ENCODE measurements at regions not wholly inside any gene's neighbourhood (a gene's known extent, or its start where the extent isn't known, plus 50 kb on each side); places are given as distances from the start of the nearest gene placed in this dataset.

DNA sequence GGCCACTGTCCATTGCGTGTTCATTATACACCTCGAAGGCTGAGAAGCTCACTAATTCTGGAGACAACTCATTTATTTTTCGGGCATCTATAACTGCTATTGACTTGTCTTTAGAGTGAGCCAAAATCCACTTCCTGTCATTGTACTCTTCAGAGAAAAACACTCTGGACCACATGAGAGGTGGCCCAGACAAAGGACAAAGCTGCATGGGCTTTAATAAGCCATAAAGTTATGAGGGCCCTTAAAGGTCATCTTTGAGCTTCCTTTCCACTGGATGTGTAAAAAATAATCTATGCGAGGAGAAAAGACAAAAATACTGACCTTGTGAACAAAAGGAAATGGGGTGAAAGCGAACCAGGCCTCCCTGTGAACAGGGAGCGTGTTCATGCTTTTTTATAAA is 63.5 kb upstream of the ZC3H12C start:
- TF ChIP-seq, protein P1, sequence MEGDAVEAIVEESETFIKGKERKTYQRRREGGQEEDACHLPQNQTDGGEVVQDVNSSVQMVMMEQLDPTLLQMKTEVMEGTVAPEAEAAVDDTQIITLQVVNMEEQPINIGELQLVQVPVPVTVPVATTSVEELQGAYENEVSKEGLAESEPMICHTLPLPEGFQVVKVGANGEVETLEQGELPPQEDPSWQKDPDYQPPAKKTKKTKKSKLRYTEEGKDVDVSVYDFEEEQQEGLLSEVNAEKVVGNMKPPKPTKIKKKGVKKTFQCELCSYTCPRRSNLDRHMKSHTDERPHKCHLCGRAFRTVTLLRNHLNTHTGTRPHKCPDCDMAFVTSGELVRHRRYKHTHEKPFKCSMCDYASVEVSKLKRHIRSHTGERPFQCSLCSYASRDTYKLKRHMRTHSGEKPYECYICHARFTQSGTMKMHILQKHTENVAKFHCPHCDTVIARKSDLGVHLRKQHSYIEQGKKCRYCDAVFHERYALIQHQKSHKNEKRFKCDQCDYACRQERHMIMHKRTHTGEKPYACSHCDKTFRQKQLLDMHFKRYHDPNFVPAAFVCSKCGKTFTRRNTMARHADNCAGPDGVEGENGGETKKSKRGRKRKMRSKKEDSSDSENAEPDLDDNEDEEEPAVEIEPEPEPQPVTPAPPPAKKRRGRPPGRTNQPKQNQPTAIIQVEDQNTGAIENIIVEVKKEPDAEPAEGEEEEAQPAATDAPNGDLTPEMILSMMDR (IDR thresholded peaks at IDR 0.05; ENCODE audit: insufficient read depth, low read depth, low read length, missing control alignments): no peak
- no peak overlapping the region for H3K4me3 ChIP-seq (ENCODE audit: low read depth, low read length)
- DNase-seq (ENCODE audit: low read depth): no peak

GRCh38 chr11:110031171-110031570 is 62.0 kb upstream of the ZC3H12C start:
- no peak overlapping the region for H3K4me3 ChIP-seq (ENCODE audit: low read depth, low read length)
- DNase-seq (ENCODE audit: low read depth): no peak
- TF ChIP-seq, protein P1 (IDR thresholded peaks at IDR 0.05; ENCODE audit: insufficient read depth, low read depth, low read length, missing control alignments): no peak

GRCh38 chr11:110032259-110032658 is 60.9 kb upstream of the ZC3H12C start:
- no peak for DNase-seq (ENCODE audit: low read depth)
- TF ChIP-seq, protein P1 (IDR thresholded peaks at IDR 0.05; ENCODE audit: insufficient read depth, low read depth, low read length, missing control alignments): no peak
- H3K4me3 ChIP-seq (ENCODE audit: low read depth, low read length): no peak overlapping the region

GRCh38 chr11:110032957-110033570 is 60.1 kb upstream of the ZC3H12C start:
- TF ChIP-seq, protein P1 (IDR thresholded peaks at IDR 0.05; ENCODE audit: insufficient read depth, low read depth, low read length, missing control alignments): no peak

GRCh38 chr11:110034806-110035205 is 58.4 kb upstream of the ZC3H12C start:
- no peak for DNase-seq (ENCODE audit: low read depth)

More at GRCh38 chr11:110032957-110033570, 60.1 kb upstream of the ZC3H12C start:
- no peak overlapping the region for H3K4me3 ChIP-seq (ENCODE audit: low read depth, low read length)
- no peak for DNase-seq (ENCODE audit: low read depth)

DNA sequence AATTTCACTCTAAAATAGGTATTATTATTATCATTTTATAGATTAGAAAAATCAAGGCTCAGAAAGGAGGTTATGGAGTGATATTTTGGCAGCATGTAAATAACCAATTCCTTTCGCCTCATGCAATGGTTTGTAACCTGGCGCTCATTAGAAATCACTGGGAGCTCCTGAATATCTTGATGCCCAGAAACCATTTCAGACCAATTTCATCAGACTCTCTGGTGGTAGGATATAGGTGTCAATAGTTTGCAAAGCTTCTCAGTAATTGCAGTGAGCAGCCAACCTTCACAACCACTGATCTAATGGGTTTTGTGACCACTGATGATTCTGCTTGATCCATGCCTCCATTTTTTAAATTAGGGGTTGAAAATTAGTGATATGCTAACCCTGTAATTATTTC is 57.8 kb upstream of the ZC3H12C start:
- no peak for DNase-seq (ENCODE audit: low read depth)
- TF ChIP-seq, protein P1 (IDR thresholded peaks at IDR 0.05; ENCODE audit: insufficient read depth, low read depth, low read length, missing control alignments): no peak
- H3K4me3 ChIP-seq (ENCODE audit: low read depth, low read length): no peak overlapping the region

More at GRCh38 chr11:110034806-110035205, 58.4 kb upstream of the ZC3H12C start:
- H3K4me3 ChIP-seq (ENCODE audit: low read depth, low read length): no peak overlapping the region
- TF ChIP-seq, protein P1 (IDR thresholded peaks at IDR 0.05; ENCODE audit: insufficient read depth, low read depth, low read length, missing control alignments): no peak

GRCh38 chr11:110038201-110038600 is 55.0 kb upstream of the ZC3H12C start:
- TF ChIP-seq, protein P1 (IDR thresholded peaks at IDR 0.05; ENCODE audit: insufficient read depth, low read depth, low read length, missing control alignments): no peak

More at GRCh38 chr11:110038201-110038600, 55.0 kb upstream of the ZC3H12C start:
- DNase-seq (ENCODE audit: low read depth): no peak
- H3K4me3 ChIP-seq (ENCODE audit: low read depth, low read length): no peak overlapping the region

Data from GM12865 (cell line).